ENCODE measurements at regions not wholly inside any gene's neighbourhood (a gene's known extent, or its start where the extent isn't known, plus 50 kb on each side); places are given as distances from the start of the nearest gene placed in this dataset.
"Not testable (repeated sequence)": the region's sequence is repeated elsewhere in the genome, so short reads cannot be mapped to it uniquely, and the experiment has no call there.

GRCh38 chr16:9599415-9600120 lies 508.1 kb downstream of the HAPSTR1 start:
- no peak for DNase-seq

GRCh38 chr16:9602189-9602588 lies 510.7 kb downstream of the HAPSTR1 start:
- DNase-seq, result no peak

- DNase-seq, result no peak
These were observed 511.9 kb downstream of the HAPSTR1 start for GRCh38 chr16:9603316-9603715.

- DNase-seq, result no peak
These were observed 516.2 kb downstream of the HAPSTR1 start for GRCh38 chr16:9607515-9608230.

DNA sequence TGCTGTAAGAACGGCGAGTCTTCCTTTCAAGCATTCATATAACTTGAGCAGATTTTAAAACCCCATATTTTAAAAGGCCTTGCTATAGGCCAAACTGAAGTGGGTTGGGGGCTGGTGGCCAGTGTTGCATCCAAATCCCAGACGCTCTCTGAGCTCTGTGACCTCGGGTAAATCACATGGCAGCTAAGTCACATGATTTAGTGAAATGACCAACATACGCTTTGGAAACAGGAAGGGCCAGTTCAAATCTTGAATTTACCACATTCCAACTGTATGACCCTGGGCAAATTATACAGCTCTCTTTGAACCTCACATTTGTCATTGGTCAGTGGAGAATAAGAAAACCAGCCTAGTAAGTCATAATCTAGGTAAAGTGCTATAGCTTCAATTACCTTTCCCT lies 519.3 kb downstream of the HAPSTR1 start:
- DNase-seq, result no peak

GRCh38 chr16:9612267-9612666 lies 520.8 kb downstream of the HAPSTR1 start:
- no peak for DNase-seq

DNA sequence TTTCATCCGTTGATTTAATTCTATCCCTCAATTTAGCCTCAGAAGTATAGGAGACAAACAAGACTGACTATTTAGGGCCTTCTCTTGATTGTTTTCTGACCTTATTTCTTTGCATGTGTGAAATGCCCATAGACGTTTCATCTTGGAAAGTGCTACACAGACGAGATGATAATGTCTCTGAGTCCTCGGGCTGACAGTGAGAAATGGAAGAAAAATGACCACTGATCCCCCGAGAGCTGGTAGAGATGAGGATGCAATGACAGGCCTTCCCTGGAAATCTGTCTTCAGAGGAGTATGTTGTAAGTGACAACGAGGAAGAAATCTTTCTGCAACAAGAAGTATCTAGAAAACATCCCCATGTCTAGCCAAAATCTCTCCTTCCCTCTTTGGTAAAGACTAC lies 522.9 kb downstream of the HAPSTR1 start:
- DNase-seq, result no peak

GRCh38 chr16:9622268-9622667 lies 530.8 kb downstream of the HAPSTR1 start:
- no peak for DNase-seq

GRCh38 chr16:9625122-9625521 lies 533.7 kb downstream of the HAPSTR1 start:
- DNase-seq, result no peak

DNA sequence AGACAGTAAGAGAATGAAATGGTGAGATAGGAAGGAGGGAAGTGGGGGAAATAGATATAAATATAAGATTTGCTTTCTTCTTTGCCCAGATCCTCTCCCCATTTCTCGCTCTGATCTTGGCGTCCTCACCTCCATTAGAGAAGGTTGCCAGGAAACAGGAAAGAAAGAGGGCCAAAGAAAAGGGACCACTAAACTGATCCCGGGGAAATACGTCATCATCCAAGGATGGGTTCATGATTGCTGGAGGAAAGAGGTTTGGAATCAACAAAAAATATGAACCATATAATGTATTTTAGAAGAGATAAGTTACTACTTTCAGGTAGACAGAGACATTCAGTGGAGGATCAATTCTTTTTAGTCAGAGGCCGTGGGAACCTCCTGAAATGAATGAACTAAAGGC lies 536.0 kb downstream of the HAPSTR1 start:
- no peak for DNase-seq

DNA sequence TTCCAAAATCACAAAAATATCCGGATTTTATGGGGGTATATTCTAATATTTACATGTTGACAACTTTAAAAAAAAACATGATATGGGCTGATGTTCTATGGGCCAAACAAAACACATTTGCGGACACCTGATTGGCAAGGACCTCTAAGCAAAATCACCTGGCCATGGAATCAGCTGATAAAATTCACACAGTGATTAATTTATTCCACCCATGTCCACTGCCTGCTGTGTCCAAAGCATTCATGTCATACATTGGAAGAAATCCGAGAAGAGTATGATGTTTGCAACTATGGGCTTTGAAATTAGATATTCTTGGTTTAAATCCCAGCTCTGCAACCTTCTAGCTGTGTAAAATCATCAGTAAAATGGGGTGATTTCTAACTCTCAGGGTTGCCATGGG lies 538.7 kb downstream of the HAPSTR1 start:
- DNase-seq, result no peak

DNA sequence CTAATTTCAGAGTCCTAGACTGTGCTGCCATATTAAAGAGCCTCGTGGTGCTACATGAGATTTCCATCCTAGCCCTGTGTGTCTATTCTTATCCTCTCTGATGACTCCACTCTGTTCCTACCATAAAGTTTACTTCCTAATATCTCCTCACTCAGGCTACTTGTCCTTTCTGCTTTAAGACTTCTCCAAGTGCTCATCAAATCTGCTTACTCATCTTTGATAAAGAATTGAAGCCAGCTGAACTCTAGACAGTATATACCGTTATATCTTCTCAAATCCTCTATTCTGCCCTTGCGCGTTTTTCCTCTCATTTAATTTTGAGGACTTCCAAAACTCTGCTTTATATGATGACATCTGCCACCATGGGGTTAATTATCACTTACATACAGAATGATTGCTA lies 539.5 kb downstream of the HAPSTR1 start:
- DNase-seq, result no peak

GRCh38 chr16:9633844-9634243 lies 542.4 kb downstream of the HAPSTR1 start:
- DNase-seq, result no peak

DNA sequence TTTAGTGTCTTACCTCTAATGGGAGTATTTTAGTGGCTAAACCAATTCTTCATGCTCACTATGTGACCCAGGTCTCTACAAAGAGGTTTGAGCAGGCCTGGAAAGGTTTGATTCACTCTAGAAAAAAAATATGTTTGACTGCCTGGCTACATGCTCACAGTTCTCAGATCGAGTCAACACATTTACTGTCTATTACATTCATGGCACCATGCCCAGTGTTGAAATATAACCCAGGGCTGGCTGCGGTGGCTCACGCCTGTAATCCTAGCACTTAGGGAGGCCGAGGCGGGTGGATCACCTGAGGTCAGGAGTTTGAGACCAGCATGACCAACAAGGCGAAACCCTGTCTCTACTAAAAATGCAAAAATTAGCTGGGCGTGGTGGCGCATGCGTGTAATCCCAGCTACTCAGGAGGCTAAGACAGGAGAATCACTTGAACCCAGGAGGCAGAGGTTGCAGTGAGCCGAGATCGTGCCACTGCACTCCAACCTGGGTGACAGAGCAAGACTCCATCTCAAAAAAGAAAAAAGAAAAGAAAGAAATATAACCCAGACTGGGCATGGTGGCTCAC lies 543.8 kb downstream of the HAPSTR1 start:
- not testable (repeated sequence) for DNase-seq

DNA sequence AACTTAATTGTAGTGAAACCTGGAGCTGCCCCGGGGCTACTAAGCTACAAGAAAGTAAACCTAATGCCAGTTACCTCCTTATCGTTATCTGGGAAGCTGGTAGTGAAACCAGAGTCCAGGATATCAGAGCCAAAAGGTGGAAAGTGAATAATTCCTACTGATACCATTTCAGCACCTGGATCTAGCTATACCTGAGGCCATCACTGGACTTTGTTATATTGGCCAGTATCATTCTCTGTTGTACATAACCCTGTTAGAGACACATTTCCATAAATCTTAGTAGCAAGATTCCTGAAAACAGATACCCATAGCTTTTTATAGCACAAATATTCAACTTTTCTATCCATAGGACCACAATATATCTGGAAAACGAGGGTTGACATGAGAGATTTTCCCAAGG lies 538.0 kb downstream of the GRIN2A start:
- DNase-seq, result no peak

- DNase-seq, result no peak
These were observed 536.3 kb downstream of the GRIN2A start for GRCh38 chr16:9645911-9646310.

- peak; percentile 3 for DNase-seq
These were observed 534.1 kb downstream of the GRIN2A start for GRCh38 chr16:9647981-9648701.

GRCh38 chr16:9650284-9650683 lies 531.9 kb downstream of the GRIN2A start:
- no peak for DNase-seq

- no peak for DNase-seq
These were observed 527.2 kb downstream of the GRIN2A start for GRCh38 chr16:9655051-9655450.

DNA sequence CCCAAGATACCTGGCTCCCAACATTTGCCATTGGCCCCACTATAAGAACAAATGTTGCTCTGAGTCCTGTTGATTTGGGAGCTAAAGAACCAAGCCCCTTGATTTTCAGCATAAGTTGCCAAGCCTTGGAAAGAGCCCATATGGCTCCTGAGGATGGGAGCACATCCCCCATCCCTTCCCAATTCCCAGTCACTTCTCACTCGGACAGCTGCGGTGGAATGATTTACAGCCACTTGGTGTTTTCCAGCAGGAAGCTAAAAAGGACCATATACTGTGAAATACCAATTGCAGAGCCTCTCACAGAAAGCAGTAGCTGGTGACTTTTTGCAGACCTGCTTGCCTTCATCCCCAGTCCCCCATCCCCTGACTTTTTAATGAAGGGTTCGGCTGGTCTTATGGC lies 524.6 kb downstream of the GRIN2A start:
- DNase-seq, result no peak

DNA sequence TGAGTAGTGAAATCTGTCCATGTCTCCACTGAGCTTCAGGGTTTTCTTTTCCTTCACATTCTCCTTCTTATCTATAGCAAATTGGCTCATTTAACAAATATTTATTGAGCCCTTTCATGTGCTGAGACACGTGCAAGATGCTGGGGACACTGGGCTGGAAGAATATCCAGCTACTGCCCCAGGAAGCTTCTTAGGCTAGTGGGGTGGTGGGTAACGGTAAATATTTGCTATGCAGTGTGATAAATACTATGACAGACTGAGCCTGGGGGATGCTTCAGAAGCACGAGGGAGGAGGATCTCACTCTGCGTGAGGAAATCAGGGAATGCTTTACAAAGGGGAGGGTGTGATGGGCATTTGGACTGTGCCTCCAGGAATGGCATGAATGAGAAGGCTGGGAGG lies 524.1 kb downstream of the GRIN2A start:
- DNase-seq, result no peak

DNA sequence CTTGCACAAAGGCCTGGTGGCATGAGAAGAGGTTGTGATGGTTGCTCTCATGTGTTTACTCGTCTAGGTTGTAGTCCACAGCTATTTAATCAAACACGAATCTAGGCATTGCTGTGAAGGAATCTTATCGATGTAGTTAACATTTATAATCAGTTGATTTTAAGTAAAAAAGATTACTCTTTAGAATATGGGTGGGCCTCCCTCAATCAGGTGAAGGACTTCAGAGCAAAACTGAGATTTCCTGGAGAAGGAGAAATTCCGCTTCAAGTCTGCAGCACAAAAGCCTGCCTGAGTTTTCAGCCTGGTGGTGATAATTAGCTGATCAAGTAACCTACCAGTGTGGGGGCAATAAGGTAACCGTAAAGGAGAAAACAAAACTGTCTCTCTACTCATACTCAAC lies 523.6 kb downstream of the GRIN2A start:
- no peak for DNase-seq

- no peak for DNase-seq
These were observed 521.3 kb downstream of the GRIN2A start for GRCh38 chr16:9660898-9661297.

Data from midbrain (tissue), 1 donor.